ENCODE measurements at regions not wholly inside any gene's neighbourhood (a gene's known extent, or its start where the extent isn't known, plus 50 kb on each side); places are given as distances from the start of the nearest gene placed in this dataset.
A peak's percentile ranks its signal among the peaks of the same experiment; 100 is the strongest.
"Not testable (repeated sequence)": the region's sequence is repeated elsewhere in the genome, so short reads cannot be mapped to it uniquely, and the experiment has no call there.

DNA sequence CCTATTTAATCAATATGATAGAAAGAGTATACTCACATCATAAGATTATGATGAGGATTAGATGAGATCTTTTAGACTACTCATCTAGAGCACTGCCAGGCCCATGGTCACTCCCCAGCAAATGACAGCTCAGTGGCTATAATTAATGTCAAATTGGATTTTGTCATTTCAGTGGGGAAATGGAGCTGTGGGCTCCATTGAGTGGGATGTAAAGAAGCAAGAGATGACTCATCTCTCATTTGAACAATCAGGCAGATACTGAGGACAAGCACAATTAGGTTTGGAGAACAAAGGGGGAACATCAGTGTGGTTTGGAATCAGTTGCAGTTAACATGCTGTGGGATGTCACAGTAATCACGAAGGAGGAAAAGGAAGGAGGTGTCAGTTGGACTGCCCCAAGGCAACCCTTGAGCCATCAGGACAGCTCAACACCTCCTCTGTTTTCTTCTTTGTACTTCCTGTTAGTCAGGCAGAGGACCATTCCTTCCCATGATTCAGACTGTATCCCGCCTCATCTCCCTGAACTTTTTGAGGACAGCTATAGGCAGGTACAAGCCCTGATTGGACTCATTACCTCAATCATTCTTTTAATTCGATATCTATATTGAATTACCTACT lies 473.7 kb upstream of the ISX start:
- DNase-seq (ENCODE audit: low read depth), result peak; percentile 22

DNA sequence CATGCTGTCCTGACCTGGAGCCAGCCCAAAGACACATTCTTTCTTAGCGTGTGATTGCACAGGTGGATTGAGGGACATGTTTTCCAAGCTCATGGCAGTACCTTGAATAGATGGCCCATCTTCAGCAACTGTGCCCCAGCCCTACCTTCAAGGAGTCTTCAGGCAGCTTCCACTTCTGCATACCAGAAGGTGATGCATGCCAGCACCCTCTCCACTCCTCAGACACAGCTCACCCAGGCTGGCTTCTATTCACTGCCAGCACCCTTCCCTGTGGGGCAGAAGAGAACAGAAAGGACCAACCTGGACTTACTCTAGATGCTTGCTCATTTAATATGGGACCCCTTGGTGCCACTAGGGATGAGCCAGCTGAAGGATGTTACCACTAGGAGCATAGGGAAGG lies 466.4 kb upstream of the ISX start:
- DNase-seq (ENCODE audit: low read depth), result no peak

DNA sequence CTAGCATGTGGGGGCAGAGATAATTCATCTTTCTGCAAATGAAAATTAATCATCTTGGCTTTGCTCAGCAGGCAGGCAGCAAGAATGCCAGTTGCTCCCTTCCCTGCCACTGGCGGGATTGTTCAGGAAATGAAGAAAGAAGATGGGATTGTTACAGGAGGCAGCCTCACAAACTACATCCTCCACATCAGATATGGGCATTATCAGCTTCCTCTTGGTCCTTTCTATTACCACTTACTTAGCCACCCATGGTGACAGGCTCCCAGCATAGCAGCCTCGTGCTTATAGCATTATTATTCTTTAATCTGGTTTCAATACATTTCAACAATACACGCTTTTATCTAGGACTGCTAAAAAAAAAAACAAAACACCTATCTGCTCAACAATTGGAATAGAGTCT lies 461.6 kb upstream of the ISX start:
- no peak for DNase-seq (ENCODE audit: low read depth)

DNA sequence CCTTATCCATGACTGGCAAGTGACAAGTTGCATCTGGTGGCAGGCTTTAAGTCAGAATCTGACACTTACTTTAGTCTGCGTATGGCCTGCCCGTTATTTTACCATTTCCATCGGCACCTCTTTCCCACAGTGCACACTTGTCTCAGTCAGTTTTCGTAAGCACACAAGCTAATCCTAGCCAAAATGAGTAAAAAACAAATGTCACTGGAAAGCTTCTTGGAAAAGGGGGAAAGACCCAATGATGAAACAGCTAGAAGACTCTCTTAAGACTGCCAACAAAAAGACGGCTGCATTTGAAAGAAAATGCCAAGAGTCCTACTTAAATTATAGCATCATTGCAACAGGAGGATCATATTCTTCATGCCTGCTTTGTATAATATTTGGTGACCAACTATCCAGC lies 457.9 kb upstream of the ISX start:
- no peak for DNase-seq (ENCODE audit: low read depth)

DNA sequence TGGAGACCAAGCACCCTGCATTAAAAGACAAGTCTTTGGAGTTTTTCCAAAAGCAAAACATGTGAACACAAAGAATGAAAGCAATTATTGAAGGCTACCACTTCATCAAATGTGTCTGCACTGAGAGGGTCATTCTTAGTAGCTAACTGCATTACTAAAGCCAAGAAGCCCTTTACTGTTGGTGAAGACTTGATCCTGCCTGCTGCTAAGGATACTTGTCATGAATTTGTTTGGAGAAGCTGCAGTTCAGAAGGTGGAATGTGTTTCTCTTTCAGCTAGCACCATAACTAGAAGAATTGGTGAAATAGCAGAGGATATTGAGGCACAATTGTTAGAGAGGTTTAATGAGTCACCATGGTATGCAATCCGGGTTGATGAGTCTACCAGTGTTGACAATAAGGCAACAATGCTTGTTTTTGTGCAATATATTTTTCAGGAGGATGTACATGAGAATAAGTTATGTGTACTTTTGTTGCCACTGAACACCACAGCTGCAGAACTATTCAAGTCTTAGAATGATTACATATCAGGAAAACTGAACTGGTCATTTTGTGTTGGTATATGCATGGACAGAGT lies 457.3 kb upstream of the ISX start:
- DNase-seq (ENCODE audit: low read depth), result peak; percentile 52

DNA sequence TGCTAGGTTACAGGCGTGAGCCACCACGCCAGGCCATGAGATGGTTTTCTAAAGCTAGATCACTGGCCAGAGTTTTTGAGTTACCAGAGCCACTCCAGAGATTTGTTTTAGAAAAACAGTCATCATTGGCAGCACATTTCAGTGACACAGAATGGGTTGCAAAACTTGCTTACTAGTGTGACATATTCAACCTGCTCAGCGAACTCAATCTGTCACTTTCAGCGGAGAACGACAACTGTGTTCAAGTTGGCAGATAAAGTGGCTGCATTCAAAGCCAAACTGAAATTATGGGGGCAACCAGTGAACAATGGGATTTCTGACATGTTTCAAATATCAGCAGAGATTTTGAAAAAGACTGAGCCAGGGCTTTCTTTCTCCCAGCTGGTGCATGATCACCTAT lies 456.3 kb upstream of the ISX start:
- no peak for DNase-seq (ENCODE audit: low read depth)

DNA sequence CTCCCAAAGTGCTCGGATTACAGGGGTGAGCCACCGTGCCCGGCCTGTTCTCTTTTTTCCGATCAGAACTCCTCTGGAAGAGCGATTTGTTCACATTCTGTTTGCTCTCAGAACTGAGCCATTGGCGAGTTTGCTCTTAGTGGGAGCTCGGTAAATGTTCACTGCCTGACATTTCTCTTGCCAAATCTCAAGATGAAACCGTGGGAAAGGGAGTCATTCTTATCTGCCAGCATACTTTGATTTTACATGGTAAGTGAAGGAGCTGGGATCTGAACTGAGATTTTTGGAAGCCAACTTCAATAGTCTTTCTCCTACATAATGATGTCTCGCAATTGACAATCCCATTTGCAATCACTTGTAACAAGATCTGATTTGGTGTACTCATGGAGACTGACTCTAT lies 445.8 kb upstream of the ISX start:
- no peak for DNase-seq (ENCODE audit: low read depth)

DNA sequence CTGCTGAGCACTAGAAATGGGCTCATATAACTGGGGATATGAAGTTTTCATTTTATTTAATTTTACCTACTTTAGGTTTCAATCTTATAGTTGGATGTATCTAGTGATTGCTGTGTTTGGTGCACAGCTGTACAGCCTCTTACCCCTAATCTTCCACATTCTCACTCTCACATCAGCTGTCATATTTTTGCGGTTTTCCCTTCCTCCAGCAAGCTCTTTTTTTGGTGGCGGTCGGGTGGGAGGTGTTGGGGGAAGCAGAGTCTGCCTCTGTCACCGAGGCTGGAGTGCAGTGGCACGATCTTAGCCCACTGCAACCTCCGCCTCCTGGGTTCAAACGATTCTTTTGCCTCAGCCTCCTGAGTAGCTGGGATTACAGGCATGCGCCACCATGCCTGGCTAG lies 445.1 kb upstream of the ISX start:
- DNase-seq (ENCODE audit: low read depth), result no peak

DNA sequence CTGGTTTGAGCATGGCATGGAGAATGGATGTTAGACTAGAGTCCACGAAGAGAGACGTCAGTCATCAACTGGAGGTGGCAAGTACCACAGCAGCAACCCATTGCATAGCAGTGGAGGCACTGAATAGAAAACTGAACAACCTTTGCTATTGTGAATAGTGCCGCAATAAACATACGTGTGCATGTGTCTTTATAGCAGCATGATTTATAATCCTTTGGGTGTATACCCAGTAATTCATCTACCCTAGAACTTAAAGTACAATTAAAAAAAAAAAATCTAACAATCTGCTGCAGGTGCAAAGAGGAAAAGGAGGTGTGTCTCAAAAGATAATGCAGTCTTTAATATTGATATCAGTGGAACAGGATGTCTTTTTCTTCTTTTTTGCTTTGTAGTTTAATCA lies 443.4 kb upstream of the ISX start:
- DNase-seq (ENCODE audit: low read depth), result no peak

DNA sequence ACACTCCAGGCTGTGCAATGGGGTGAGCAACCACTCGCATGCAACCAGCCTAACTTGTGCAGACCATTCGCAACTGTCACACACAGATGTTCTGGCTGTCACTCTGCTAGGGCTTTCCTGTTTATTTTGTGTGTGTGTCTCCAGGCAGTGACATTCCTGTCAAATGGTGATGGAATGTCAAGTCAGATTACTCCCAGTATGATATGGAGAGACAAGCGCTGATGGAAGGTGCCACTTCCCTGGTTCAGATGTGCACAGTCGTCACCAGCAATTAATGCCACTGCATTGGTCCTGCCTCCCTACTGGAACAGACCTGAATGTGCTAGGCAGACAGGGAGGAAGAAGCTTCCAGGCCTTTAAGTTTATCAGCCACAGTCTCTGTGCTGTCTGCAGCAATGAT lies 442.4 kb upstream of the ISX start:
- DNase-seq (ENCODE audit: low read depth), result no peak

DNA sequence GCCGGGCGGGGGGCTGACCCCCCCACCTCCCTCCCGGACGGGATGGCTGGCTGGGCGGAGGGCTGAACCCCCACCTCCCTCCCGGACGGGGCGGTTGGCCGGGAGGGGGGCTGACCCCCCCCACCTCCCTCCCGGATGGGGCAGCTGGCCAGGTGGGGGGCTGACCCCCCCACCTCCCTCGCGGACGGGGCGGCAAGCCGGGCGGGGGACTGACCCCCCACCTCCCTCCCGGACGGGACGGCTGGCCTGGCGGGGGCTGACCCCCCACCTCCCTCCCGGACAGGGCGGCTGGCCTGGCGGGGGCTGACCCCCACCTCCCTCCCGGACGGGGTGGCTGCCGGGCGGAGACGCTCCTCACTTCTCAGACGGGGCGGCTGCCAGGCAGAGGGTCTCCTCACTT lies 440.1 kb upstream of the ISX start:
- DNase-seq (ENCODE audit: low read depth), result not testable (repeated sequence)

DNA sequence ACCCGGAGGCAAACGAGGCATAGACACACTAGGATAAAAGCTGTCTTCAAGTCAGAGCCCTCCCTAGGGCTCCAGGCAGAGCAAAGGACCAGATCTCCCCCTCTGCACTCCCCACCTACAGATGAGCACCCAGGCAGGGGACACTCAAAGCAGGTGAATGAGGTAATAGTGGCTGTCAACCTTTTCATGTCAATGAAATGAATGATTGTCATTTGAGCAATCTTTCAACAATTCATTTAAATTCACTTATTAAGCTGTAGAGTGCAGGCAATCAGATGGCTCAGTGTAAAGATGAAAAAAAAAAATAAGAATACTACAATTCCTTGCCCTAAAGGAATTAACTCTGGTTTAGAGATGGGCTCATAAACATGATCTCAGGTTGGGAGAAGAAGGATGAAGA lies 427.8 kb upstream of the ISX start:
- DNase-seq (ENCODE audit: low read depth), result no peak

DNA sequence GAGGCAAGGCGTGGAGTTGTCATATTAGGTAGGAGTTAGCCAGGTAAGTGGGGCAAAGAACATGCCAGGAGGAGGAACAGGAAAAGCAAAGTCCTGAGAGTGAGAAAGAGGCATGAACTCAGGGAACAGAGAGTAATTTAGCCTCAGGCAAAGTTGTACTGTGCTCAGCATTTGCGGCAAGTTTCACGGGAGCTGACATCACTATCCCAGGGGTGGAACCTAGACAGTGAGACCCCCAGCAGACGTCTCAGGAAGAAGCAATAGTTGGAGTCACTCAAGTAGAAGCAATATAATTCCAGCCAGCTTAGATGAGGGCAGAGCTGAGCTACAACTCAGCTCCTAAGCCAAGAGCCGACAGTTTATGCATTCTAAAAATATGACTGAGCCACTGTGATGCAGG lies 426.0 kb upstream of the ISX start:
- DNase-seq (ENCODE audit: low read depth), result peak; percentile 58

DNA sequence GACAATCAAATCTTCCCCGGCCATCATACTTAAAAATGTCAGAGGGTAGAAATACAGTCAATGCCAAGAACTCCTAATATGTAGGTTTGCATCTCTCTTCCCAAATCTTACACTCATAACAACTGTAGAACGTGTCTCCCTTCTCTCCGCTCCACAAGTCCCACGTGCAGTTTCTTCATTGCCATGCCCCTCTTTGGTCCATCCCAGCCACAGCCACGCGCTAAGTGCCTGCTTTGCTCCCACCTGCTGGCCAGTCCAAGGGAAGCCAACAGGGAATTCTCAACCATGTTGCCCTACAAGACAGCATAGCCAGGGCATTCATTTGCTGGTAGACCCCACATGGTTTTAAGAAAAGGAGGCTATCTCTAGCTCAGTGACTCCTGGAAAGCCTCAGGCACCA lies 420.6 kb upstream of the ISX start:
- no peak for DNase-seq (ENCODE audit: low read depth)

DNA sequence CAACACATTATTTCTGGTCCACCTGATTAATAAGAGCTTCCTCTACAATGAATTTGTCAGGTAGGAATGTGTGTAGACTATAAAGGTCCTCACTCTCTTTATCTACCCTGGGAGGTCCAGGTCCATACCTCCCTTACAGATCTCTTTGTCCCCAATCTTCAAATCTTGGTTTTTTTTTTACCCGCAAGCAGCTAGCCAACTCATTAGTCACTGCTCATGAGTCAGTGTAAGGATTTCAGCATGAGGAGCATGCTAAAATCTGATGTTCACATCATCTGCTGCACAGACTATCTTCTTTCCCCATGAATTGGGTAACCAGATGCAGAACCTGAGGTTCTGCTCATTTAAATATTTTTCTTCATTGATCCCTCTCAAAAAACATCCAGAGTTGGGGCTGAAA lies 397.0 kb upstream of the ISX start:
- peak; percentile 79 for DNase-seq (ENCODE audit: low read depth)

DNA sequence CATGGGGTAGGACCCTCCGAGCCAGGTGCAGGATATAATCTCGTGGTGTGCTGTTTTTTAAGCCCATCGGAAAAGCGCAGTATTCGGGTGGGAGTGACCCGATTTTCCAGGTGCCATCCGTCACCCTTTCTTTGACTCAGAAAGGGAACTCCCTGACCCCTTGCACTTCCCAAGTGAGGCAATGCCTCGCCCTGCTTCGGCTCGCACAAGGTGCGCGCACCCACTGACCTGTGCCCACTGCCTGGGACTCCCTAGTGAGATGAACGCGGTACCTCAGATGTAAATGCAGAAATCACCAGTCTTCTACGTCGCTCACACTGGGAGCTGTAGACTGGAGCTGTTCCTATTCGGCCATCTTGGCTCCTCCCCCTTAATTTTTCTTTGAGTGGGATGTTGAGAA lies 382.9 kb upstream of the ISX start:
- DNase-seq (ENCODE audit: low read depth), result not testable (repeated sequence)

DNA sequence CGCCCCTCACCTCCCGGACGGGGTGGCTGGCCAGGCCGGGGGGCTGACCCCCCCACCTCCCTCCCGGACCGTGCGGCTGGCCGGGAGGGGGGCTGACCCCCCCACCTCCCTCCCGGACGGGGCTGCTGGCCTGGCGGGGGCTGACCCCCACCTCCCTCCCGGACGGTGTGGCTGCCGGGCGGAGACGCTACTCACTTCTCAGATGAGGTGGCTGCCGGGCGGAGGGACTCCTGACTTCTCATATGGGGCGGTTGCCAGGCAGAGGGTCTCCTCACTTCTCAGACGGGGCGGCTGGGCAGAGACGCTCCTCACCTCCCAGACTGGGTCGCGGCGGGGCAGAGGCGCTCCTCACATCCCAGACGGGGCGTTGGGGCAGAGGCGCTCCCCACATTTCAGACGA lies 381.7 kb upstream of the ISX start:
- not testable (repeated sequence) for DNase-seq (ENCODE audit: low read depth)

DNA sequence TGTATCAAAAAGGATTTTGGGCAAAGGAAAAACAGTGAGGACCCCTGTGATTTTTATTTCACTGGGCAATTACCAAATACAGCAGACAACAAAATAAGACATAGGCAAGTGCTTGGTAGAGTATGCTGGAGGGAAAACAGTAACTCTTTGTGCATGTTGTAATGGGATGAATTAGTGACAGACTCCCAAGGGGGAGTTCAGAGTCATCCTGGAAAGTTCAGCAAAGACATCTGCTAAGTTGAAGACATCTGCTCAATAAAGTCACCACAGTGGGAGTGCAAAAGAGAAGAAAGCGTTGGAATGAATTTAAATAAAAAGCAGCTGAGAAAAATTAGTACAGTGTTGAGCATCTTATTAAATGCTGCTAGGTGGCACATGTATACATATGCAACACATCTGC lies 378.8 kb upstream of the ISX start:
- no peak for DNase-seq (ENCODE audit: low read depth)

DNA sequence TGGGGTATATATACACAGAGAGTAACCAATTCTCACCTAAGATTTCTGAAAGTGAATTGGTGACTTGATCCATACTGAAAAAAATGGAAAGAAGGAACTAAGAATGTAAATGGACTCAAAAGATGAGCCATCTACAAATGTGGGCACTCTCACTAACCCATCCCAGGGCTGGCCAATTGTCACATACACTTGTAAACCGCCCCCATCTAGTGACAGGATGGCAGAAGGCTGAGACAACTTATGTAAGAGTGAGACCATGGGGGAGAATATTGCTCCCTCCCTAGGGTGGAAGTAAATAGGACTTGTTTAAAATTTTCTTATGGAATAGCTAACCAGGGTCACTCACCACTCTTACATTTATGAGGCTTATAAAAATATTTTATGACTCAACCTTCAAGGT lies 377.1 kb upstream of the ISX start:
- no peak for DNase-seq (ENCODE audit: low read depth)

DNA sequence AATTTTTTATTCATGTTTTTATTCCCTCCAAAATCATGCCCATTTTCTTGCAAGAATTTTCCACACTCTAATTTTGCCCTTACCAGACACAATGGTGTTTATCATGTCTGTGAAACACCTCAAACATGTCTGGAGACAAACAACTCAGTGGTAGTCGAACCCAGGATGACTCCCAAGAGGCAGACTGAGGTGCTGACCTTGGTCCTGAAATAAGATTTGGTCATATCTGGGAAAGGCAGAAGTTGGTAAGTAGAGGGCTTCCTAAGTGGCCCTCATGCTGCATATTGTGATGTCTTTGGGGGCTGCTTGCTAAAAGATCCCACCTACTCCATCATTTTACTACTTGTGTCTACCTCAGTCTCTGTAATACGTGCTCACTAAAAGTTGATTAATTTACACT lies 369.4 kb upstream of the ISX start:
- DNase-seq (ENCODE audit: low read depth), result no peak

DNA sequence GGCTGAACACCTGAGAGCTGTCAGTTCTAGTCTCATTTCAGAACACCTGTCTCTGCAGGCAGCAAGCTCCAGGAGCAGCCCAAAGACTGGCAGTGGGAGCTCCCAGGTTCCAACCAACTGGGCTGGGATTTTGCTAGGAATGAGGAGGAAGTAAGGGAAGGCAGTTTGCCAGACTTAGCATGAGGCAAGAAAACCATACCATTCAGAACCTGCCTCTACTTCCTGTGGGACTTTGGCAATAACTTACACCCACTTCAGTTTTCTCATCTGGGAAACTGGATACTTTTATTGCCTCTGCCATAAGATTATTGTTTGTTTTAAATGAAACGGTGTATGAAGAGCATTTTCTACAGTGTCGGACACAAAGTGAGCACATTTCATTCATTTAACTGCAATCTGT lies 363.7 kb upstream of the ISX start:
- DNase-seq (ENCODE audit: low read depth), result peak; percentile 9

DNA sequence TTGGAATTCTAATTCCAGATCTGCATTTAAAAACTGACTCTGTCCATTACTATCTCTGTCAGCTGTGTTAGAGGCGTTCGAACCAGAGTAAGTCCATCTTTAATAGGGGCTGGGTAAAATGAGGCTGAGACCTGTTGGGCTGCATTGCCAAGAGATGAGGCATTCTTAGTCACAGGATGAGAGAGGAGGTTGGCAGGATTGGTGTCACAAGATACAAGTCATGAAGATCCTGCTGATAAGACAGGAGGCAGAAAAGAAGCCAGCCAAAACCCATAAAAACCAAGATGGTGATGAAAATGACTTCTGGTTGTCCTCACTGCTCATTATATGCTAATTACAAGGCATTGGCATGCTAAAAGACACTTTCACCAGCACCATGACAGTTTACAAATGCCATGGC lies 356.3 kb upstream of the ISX start:
- DNase-seq (ENCODE audit: low read depth), result peak; percentile 80

DNA sequence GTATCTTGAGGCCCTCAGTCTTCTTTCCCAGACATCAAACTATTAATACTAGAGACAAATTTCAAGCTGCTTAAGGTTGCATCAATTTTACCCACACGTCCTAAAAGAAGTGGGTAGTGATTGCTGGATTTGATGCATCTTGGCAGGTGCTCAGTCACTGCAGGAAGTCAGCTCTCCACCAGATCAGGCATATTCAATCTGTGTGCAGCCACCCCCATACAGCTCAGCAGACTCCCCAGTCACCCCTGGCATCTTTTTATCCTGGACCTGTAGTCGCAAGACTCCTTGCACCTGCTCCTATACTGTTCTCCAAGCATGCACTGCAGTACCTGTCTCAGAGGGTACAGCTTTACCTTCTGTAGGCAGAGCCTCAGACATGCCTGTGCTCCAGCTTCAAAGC lies 343.1 kb upstream of the ISX start:
- DNase-seq (ENCODE audit: low read depth), result no peak

DNA sequence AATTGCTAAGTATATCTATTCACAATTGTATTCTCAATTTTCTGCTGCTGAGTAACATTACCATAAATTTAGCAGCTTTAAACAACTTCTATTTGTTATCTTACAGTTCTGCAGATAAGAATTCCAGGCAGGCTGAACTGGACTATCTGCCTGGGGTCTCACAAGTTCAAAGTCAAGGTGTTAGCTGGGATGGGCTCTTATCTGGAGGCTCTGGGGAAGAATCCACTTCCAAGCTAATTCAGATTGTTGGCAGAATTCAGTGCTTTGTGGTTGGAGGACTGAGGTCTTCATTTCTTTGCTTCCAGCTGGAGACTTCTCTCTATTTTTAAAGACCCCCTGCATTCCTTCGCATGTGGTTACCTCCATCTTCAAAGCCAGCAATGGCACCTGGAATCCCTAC lies 329.9 kb upstream of the ISX start:
- no peak for DNase-seq (ENCODE audit: low read depth)
